Islet of Langerhans (tissue), 1 donor: ENCODE measurements at regions not wholly inside any gene's neighbourhood (a gene's known extent, or its start where the extent isn't known, plus 50 kb on each side); places are given as distances from the start of the nearest gene placed in this dataset.

Experiments used
- FAIRE-seq: peaks from one replicate; lab custom pipeline; 2011; peaks lifted over from hg19 to GRCh38; lab: Jason Lieb, UNC

DNA sequence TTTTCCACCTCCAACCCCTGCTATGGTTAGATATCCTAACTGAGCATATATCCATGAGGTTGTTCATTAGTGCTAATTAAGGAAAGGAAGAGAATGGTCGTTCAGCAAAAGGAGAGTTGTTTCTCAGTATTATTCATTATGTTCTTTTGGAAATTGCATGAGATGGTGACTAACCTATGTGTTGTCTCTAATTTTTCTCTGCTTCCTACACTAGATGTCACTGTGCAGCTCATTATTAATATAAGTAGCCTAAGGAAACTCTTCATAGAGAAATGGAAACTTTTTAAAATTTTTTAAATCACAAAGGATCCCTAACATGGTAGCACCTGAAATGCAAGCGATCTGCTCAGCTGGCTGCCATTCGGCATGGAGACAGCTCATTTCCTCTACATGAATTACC lies 67.7 kb upstream of the FAM9A start:
- FAIRE-seq, result peak; percentile 64

- no peak for FAIRE-seq
Observed at GRCh38 chrX:8868070-8868773, 67.0 kb upstream of the FAM9A start.

DNA sequence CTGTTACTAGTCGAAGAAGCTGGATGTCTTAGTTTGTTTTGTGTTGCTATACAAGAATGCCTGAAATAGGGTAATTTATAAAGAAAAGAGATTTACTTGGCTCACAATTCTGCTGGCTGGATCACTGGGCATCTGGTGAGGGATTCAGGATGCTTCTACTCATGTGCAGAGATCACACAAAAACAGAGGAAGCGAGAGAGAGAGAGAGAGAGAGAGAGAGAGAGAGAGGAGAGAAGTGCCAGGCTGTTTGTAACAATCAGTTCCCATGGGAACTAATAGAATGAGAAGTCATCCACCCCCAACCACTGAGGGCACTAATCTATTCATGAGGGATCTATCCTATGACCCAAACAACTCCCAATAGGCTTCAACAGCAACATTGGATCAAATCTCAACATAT lies 66.2 kb upstream of the FAM9A start:
- FAIRE-seq, result no peak

- no peak for FAIRE-seq
Observed at GRCh38 chrX:8864161-8864560, 63.0 kb upstream of the FAM9A start.

DNA sequence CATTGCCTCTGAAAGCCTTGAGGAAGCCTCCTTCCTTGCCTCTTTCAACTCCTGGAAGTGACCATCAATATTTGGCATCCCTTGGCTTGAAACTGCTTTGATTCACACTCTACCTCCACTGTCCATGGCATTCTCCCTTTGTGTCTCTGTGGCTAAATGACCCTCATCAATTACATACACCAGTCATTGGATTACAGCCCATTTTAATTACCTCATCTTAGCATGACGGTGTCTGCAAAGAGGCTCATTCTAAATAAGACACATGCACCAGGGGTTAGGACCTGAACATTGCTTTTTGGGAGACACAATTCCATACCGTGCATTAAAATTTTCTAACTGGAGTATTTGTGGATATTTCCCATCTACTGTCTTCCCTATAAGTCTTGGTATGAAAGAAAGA lies 60.7 kb upstream of the FAM9A start:
- no peak for FAIRE-seq

DNA sequence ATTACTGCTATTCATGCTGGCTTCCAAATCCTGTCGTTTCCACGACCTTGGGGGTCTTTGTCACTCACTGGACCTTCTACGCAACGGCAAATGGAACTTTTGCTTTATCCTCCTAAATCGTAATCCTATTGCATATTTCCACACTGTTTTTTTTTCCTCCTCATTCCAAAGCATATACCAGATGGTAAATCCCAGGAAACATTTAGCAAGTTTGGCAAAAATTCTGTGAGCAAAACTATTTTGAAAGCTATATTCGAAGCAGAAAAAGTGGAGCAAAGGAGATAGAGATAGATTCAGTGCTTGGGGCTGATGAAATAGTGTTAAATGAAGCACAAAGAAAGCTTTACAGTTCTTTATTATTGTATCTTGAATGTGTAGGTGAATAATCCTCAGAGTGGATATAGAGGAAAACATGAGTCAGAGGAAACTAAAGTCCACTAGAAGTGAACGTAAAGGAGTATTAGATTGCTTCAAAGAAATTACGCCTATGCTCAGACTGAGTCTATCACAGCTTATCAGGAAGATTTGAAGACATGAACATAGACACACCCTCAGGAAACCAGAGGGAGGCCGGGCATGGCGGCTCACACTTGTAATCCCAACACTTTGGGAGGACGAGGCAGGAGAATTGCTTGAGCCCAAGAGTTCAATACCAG lies 50.2 kb upstream of the FAM9A start:
- FAIRE-seq, result no peak
